SU-DHL-6 (cell line): ENCODE measurements at regions not wholly inside any gene's neighbourhood (a gene's known extent, or its start where the extent isn't known, plus 50 kb on each side); places are given as distances from the start of the nearest gene placed in this dataset.

Experiments
- H2AFZ ChIP-seq: fragments of 200-600 bp; sonication (generic); 2 replicates; pipeline ENCODE4 v1.6.1; 2014; ENCODE audit warnings: low read depth, mild to moderate bottlenecking, moderate library complexity, mixed read lengths, antibody characterized with exemption, low read length; ENCODE audit not compliant: severe bottlenecking
- H3F3A ChIP-seq: fragments of 200-600 bp; shearing (Covaris generic); 2 replicates; pipeline ENCODE4 v1.6.0; 2016; ENCODE audit warnings: antibody characterized with exemption, mild to moderate bottlenecking; ENCODE audit not compliant: insufficient read depth
- H3K27ac ChIP-seq: fragments of 200-600 bp; sonication (generic); 2 replicates; pipeline ENCODE4 v1.5.1; 2016; ENCODE audit warnings: low read depth, mild to moderate bottlenecking, low read length, moderate library complexity, mixed read lengths
- H3K27me3 ChIP-seq: fragments of 200-600 bp; sonication (generic), shearing (Covaris generic); 2 replicates; pipeline ENCODE4 v1.6.0; 2014; ENCODE audit warnings: mild to moderate bottlenecking, low read length
- H3K36me3 ChIP-seq: fragments of 200-600 bp; sonication (generic); 2 replicates; pipeline ENCODE4 v1.6.1; 2014; ENCODE audit warnings: mild to moderate bottlenecking, low read length, mixed read lengths
- H3K4me2 ChIP-seq: fragments of 300-600, 200-600 bp; shearing (Covaris generic), sonication (generic); 2 replicates; pipeline ENCODE4 v1.6.0; 2014; ENCODE audit warnings: low read length, low read depth, mild to moderate bottlenecking; ENCODE audit not compliant: poor library complexity, severe bottlenecking
- H3K4me3 ChIP-seq: fragments of 200-600 bp; sonication (generic); 2 replicates; pipeline ENCODE4 v1.5.1; 2014; ENCODE audit warnings: antibody characterized with exemption, low read length, mild to moderate bottlenecking, mixed read lengths; ENCODE audit not compliant: insufficient read depth, poor library complexity, severe bottlenecking
- H3K79me2 ChIP-seq: fragments of 200-600 bp; sonication (generic); 2 replicates; pipeline ENCODE4 v1.6.1; 2014; ENCODE audit warnings: mild to moderate bottlenecking, low read length, moderate library complexity; ENCODE audit not compliant: insufficient read depth
- H3K9ac ChIP-seq: fragments of 200-600 bp; sonication (generic); 2 replicates; pipeline ENCODE4 v1.7.0; 2014; ENCODE audit warnings: mild to moderate bottlenecking, low read length
- H3K9me2 ChIP-seq: fragments of 200-600 bp; sonication (generic); replicated peaks from 2 replicates; pipeline ENCODE4 v1.6.1; 2014; ENCODE audit warnings: low read length; ENCODE audit not compliant: insufficient read depth
- H3K9me3 ChIP-seq: fragments of 200-600 bp; sonication (generic); 2 replicates; pipeline ENCODE4 v1.6.1; 2014; ENCODE audit warnings: low read length, mixed read lengths; ENCODE audit not compliant: insufficient read depth
- H4K20me1 ChIP-seq: fragments of 200-600 bp; sonication (generic); 2 replicates; pipeline ENCODE4 v1.6.1; 2014; ENCODE audit warnings: low read depth, mild to moderate bottlenecking, antibody characterized with exemption, low read length, moderate library complexity, mixed read lengths
- CTCF ChIP-seq: fragments of 200-600 bp; sonication (generic); IDR thresholded peaks from one replicate; pipeline ENCODE4 v1.5.1; 2017; ENCODE audit warnings: antibody characterized with exemption, mild to moderate bottlenecking, low read length, moderate library complexity; ENCODE audit not compliant: insufficient read depth, poor library complexity, severe bottlenecking
- EZH2phosphoT487 ChIP-seq: fragments of 200-600 bp; sonication (generic), shearing (Covaris generic); conservative IDR thresholded peaks from 2 replicates; pipeline ENCODE4 v1.6.1; 2018; ENCODE audit warnings: mild to moderate bottlenecking, antibody characterized with exemption, low read length, moderate library complexity, mixed read lengths

DNA sequence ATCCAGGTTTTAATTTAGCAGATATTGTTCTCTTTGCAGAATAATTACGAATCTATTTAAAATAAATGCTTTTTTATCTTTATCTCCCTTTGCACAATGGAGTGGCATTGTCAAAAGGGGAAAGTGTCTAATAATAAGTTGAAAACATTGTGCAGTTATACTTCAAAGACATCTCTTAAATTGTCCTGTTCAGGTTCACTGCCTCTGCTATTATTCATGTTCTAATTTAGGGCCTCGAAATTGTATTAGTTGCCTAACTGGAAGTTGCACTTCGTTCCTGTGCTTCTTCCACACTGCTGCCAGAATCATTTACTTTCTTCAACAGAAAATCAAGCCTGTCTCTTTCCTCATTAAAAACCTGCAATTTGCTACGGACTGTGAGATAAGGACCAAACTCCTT, 150.5 kb upstream of the SPRY1 start:
- no peak overlapping the region for H3K9ac ChIP-seq
- no peaks in the 10 kb centered on the region for H3K79me2 ChIP-seq
- H3K4me3 ChIP-seq, result no peak overlapping the region
- no peaks in the 10 kb centered on the region for H3K36me3 ChIP-seq
- H3K9me2 ChIP-seq, result no peaks in the 10 kb centered on the region
- no peak for TF ChIP-seq CTCF
- no peak for TF ChIP-seq EZH2phosphoT487
- H2AFZ ChIP-seq, result no peak overlapping the region
- H4K20me1 ChIP-seq, result no peaks in the 10 kb centered on the region
- no peak overlapping the region for H3K27ac ChIP-seq
- H3F3A ChIP-seq, result no peaks in the 10 kb centered on the region
- H3K9me3 ChIP-seq, result no peaks in the 10 kb centered on the region
- H3K27me3 ChIP-seq, result no peaks in the 10 kb centered on the region
- H3K4me2 ChIP-seq, result no peak overlapping the region

DNA sequence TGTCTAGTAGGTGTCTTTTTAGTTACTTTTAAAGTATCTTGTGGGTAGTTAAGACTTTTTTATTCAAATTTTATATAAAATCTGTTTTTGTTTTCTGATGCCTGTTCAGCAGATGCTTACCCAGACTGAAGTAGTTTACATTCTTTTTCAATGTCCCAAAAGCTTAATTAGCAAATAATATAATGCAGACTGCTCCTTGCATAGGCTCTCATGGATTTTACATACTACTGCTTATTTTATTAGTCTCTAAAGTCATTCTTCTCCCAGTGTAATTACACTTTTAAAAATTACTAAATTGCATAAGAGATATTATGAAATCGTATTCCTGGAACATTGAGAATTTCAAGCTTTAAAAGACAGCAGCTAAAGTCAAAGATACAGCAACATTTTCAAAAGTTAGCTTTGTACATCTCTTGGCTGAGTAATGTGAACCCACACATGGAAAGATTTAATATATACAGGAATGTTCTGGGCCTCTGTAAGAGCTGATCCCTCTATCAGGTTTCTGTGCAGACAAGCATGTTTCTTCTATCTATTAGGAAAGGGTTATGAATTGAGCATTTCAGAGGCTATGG, 148.4 kb upstream of the SPRY1 start:
- Histone ChIP-seq H3K4me2 (no peak overlapping the region), H3K36me3 (no peaks in the 10 kb centered on the region), H3K27me3 (no peaks in the 10 kb centered on the region), H3F3A (no peaks in the 10 kb centered on the region), H3K9ac (no peak overlapping the region), H3K9me3 (no peaks in the 10 kb centered on the region), H3K4me3 (no peak overlapping the region), H3K9me2 (no peaks in the 10 kb centered on the region), H2AFZ (no peak overlapping the region), H4K20me1 (no peaks in the 10 kb centered on the region), H3K79me2 (no peaks in the 10 kb centered on the region), H3K27ac (no peak overlapping the region)
- TF ChIP-seq EZH2phosphoT487, result no peak
- no peak for TF ChIP-seq CTCF

DNA sequence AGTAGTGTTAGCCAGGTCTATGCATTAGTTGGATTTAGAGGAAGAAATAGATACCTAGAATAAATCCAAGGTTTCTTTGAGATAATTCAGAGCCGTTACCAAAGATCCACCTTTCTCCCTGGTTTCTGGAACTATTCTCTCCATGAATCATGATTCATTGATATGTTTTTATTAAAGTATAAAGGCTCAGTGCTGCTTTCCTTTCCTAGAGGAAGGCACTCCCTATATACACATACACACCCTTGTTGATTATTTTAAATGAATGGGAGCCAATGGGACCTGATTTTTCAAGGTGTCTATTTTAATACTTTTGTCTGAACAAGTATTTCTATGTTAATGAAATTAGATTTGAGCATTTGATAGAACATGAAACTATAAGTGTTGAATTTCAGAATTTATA, 146.8 kb upstream of the SPRY1 start:
- no peaks in the 10 kb centered on the region for H3F3A ChIP-seq
- H4K20me1 ChIP-seq, result no peaks in the 10 kb centered on the region
- no peak overlapping the region for H3K4me3 ChIP-seq
- H3K4me2 ChIP-seq, result no peak overlapping the region
- H3K36me3 ChIP-seq, result no peaks in the 10 kb centered on the region
- no peak overlapping the region for H2AFZ ChIP-seq
- H3K27me3 ChIP-seq, result no peaks in the 10 kb centered on the region
- no peaks in the 10 kb centered on the region for H3K9me2 ChIP-seq
- TF ChIP-seq EZH2phosphoT487 (no peak), CTCF (no peak)
- no peak overlapping the region for H3K27ac ChIP-seq
- H3K9me3 ChIP-seq, result no peaks in the 10 kb centered on the region
- H3K9ac ChIP-seq, result no peak overlapping the region
- H3K79me2 ChIP-seq, result no peaks in the 10 kb centered on the region
